ENCODE measurements at regions not wholly inside any gene's neighbourhood (a gene's known extent, or its start where the extent isn't known, plus 50 kb on each side); places are given as distances from the start of the nearest gene placed in this dataset.

GRCh38 chr18:53745224-53745967, 479.1 kb downstream of the MBD2 start:
- Histone ChIP-seq H3K4me3 (no peak overlapping the region), H3K4me1 (no peaks in the 10 kb centered on the region), H3K36me3 (no peaks in the 10 kb centered on the region), H3K27ac (no peak overlapping the region), H3K27me3 (no peaks in the 10 kb centered on the region), H3K9me3 (no peaks in the 10 kb centered on the region)
- TF ChIP-seq POLR2AphosphoS5 (IDR thresholded peaks at IDR 0.05) (no peak), EP300 (IDR thresholded peaks at IDR 0.05) (no peak), POLR2A (IDR thresholded peaks at IDR 0.05) (no peak)
- TF ChIP-seq, protein P1, sequence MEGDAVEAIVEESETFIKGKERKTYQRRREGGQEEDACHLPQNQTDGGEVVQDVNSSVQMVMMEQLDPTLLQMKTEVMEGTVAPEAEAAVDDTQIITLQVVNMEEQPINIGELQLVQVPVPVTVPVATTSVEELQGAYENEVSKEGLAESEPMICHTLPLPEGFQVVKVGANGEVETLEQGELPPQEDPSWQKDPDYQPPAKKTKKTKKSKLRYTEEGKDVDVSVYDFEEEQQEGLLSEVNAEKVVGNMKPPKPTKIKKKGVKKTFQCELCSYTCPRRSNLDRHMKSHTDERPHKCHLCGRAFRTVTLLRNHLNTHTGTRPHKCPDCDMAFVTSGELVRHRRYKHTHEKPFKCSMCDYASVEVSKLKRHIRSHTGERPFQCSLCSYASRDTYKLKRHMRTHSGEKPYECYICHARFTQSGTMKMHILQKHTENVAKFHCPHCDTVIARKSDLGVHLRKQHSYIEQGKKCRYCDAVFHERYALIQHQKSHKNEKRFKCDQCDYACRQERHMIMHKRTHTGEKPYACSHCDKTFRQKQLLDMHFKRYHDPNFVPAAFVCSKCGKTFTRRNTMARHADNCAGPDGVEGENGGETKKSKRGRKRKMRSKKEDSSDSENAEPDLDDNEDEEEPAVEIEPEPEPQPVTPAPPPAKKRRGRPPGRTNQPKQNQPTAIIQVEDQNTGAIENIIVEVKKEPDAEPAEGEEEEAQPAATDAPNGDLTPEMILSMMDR (IDR thresholded peaks at IDR 0.05): no peak
- 45 to 80% methylated on average over 4 to 5 of the region's 5 CpGs for WGBS, 2 donors (ENCODE audit: low coverage in 1 of 2)
- ATAC-seq: no peak

DNA sequence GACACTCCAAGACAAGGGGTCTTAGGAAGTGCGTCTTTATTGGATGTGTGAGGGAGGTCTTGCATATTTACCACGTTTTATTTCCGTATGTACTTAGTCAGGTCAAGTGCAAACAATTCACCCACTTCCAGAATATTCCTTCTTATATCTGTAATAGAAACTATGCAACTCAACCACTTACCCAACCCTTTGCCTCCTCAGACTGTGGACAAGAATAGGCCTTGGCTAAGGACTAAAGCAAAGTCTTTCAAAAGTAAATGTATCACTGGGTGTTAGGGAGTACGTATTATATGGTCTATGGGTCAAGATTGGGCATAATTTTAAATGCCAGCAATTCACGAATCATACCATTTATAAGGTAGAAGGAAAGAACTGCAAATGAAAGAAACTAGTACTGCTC, 484.8 kb downstream of the MBD2 start:
- Histone ChIP-seq H3K27ac (no peak overlapping the region), H3K27me3 (no peaks in the 10 kb centered on the region), H3K9me3 (no peaks in the 10 kb centered on the region), H3K4me3 (no peak overlapping the region), H3K36me3 (no peaks in the 10 kb centered on the region), H3K4me1 (no peaks in the 10 kb centered on the region)
- TF ChIP-seq EP300 (IDR thresholded peaks at IDR 0.05): no peak
- TF ChIP-seq, protein P1 (IDR thresholded peaks at IDR 0.05): no peak
- TF ChIP-seq POLR2AphosphoS5 (IDR thresholded peaks at IDR 0.05): no peak
- no peak for TF ChIP-seq POLR2A (IDR thresholded peaks at IDR 0.05)
- 59 to 67% methylated on average over 5 of the region's 5 CpGs for WGBS, 2 donors (ENCODE audit: low coverage in 1 of 2)
- no peak for ATAC-seq

DNA sequence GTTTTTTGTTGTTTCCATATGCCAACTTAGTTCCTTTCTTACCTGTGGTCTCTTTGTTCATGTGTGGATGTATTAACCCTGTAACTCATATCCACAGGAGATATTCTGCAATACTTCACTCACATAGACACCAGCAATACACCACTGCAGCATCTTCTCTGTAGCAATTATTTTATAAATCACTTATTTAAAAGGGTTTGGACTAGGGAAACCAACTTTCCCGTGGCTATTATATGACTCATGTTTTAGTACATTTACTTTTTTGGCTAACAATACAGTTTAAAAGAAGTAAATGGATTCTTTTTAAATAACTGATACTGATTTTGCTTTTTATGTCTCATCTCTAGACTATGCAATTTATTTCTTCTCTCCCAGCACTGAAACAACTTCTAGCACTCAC, 488.9 kb downstream of the MBD2 start:
- Histone ChIP-seq H3K9me3 (no peaks in the 10 kb centered on the region), H3K4me3 (no peak overlapping the region), H3K27me3 (no peaks in the 10 kb centered on the region), H3K27ac (no peak overlapping the region), H3K4me1 (no peaks in the 10 kb centered on the region), H3K36me3 (no peaks in the 10 kb centered on the region)
- no peak for ATAC-seq
- TF ChIP-seq, protein P1 (IDR thresholded peaks at IDR 0.05): no peak
- TF ChIP-seq POLR2AphosphoS5 (IDR thresholded peaks at IDR 0.05) (no peak), POLR2A (IDR thresholded peaks at IDR 0.05) (no peak), EP300 (IDR thresholded peaks at IDR 0.05) (no peak)
- WGBS, 2 donors (ENCODE audit: low coverage in 1 of 2): 42 to 46% methylated on average over 1 of the region's 1 CpG

DNA sequence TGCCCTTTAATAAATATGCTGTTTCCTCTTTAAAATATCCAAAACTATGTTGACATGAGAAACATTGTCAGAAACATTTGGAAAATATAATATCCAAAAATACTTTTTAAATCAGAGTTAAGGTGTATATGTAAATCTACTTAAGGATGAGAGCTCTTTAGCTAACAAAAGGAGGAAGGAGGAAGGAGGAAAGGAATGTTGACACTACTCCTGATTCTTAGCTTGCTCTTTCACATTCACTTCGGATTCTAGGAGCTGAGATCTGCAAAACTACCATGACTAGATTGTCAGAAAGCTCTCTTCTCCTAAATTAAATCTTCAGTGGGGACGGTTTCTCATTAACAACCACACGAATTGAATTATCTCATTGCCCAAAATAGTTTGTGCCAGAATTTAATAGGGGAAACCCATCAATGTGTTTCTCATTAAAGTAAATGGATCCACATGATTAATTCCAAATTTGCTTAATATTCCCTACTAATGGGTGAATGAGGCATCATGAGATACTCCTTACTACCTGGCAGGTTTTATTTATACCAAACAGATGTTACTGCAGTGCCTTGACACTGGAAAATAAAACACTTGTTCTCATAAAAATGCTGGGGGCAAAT, 509.1 kb downstream of the MBD2 start:
- WGBS, 2 donors (ENCODE audit: low coverage in 1 of 2): 30 to 32% methylated on average over 2 to 3 of the region's 3 CpGs
- Histone ChIP-seq H3K4me3 (no peak overlapping the region), H3K9me3 (peaks cover 0 to 9% (median 0%) of the 10 kb centered on the region in 3 donors), H3K27me3 (no peaks in the 10 kb centered on the region), H3K4me1 (no peaks in the 10 kb centered on the region), H3K27ac (no peak overlapping the region), H3K36me3 (no peaks in the 10 kb centered on the region)
- ATAC-seq: no peak
- TF ChIP-seq EP300 (IDR thresholded peaks at IDR 0.05): no peak
- TF ChIP-seq, protein P1 (IDR thresholded peaks at IDR 0.05): no peak
- no peak for TF ChIP-seq POLR2A (IDR thresholded peaks at IDR 0.05)
- TF ChIP-seq POLR2AphosphoS5 (IDR thresholded peaks at IDR 0.05): no peak

- Histone ChIP-seq H3K27me3 (no peaks in the 10 kb centered on the region), H3K36me3 (no peaks in the 10 kb centered on the region), H3K4me1 (no peaks in the 10 kb centered on the region), H3K27ac (no peak overlapping the region), H3K4me3 (no peak overlapping the region), H3K9me3 (peaks cover 0 to 20% (median 0%) of the 10 kb centered on the region in 3 donors)
- ATAC-seq: no peak
- 86 to 88% methylated on average over 2 of the region's 2 CpGs for WGBS, 2 donors (ENCODE audit: low coverage in 1 of 2)
- no peak for TF ChIP-seq POLR2A (IDR thresholded peaks at IDR 0.05)
- TF ChIP-seq POLR2AphosphoS5 (IDR thresholded peaks at IDR 0.05): no peak
- no peak for TF ChIP-seq EP300 (IDR thresholded peaks at IDR 0.05)
- TF ChIP-seq, protein P1 (IDR thresholded peaks at IDR 0.05): no peak
These were observed 514.4 kb downstream of the MBD2 start for GRCh38 chr18:53710080-53710479.
